A204.1 (cell line): ENCODE measurements at regions not wholly inside any gene's neighbourhood (a gene's known extent, or its start where the extent isn't known, plus 50 kb on each side); places are given as distances from the start of the nearest gene placed in this dataset.
"Not testable (repeated sequence)": the region's sequence is repeated elsewhere in the genome, so short reads cannot be mapped to it uniquely, and the experiment has no call there.

Experiments used
- FAIRE-seq: peaks from 2 replicates; lab custom pipeline; 2012; peaks lifted over from hg19 to GRCh38; lab: Jason Lieb, UNC

- no peak for FAIRE-seq
Observed at GRCh38 chrX:113315927-113316326, 475.3 kb upstream of the AMOT start.

- no peak for FAIRE-seq
Observed at GRCh38 chrX:113305496-113305895, 464.9 kb upstream of the AMOT start.

- no peak for FAIRE-seq
Observed at GRCh38 chrX:113300580-113300979, 459.9 kb upstream of the AMOT start.

- no peak for FAIRE-seq
Observed at GRCh38 chrX:113297437-113297836, 456.8 kb upstream of the AMOT start.

GRCh38 chrX:113289503-113289902 is 448.9 kb upstream of the AMOT start:
- no peak for FAIRE-seq

GRCh38 chrX:113287761-113288160 is 447.1 kb upstream of the AMOT start:
- FAIRE-seq: no peak

GRCh38 chrX:113275804-113276203 is 435.2 kb upstream of the AMOT start:
- FAIRE-seq: no peak

- no peak for FAIRE-seq
Observed at GRCh38 chrX:113274791-113275190, 434.2 kb upstream of the AMOT start.

- FAIRE-seq: no peak
Observed at GRCh38 chrX:113274345-113274744, 433.7 kb upstream of the AMOT start.

- no peak for FAIRE-seq
Observed at GRCh38 chrX:113269203-113269602, 428.6 kb upstream of the AMOT start.

- FAIRE-seq: no peak
Observed at GRCh38 chrX:113260474-113260873, 419.8 kb upstream of the AMOT start.

GRCh38 chrX:113222305-113222704 is 381.7 kb upstream of the AMOT start:
- FAIRE-seq: no peak

- FAIRE-seq: no peak
Observed at GRCh38 chrX:113212052-113212451, 371.4 kb upstream of the AMOT start.

GRCh38 chrX:113202601-113203000 is 362.0 kb upstream of the AMOT start:
- no peak for FAIRE-seq

- no peak for FAIRE-seq
Observed at GRCh38 chrX:113195949-113196348, 355.3 kb upstream of the AMOT start.

- no peak for FAIRE-seq
Observed at GRCh38 chrX:113192418-113192817, 351.8 kb upstream of the AMOT start.

GRCh38 chrX:113157496-113157895 is 316.9 kb upstream of the AMOT start:
- no peak for FAIRE-seq

GRCh38 chrX:113154315-113154714 is 313.7 kb upstream of the AMOT start:
- not testable (repeated sequence) for FAIRE-seq

- no peak for FAIRE-seq
Observed at GRCh38 chrX:113136836-113137235, 296.2 kb upstream of the AMOT start.

- no peak for FAIRE-seq
Observed at GRCh38 chrX:113133316-113133715, 292.7 kb upstream of the AMOT start.

GRCh38 chrX:113124693-113125092 is 284.1 kb upstream of the AMOT start:
- no peak for FAIRE-seq

GRCh38 chrX:113075521-113075920 is 234.9 kb upstream of the AMOT start:
- no peak for FAIRE-seq

GRCh38 chrX:113059714-113060113 is 219.1 kb upstream of the AMOT start:
- no peak for FAIRE-seq

- no peak for FAIRE-seq
Observed at GRCh38 chrX:113058634-113059033, 218.0 kb upstream of the AMOT start.

- FAIRE-seq: no peak
Observed at GRCh38 chrX:113048896-113049295, 208.3 kb upstream of the AMOT start.
